WTC11 (cell line): ENCODE measurements at regions not wholly inside any gene's neighbourhood (a gene's known extent, or its start where the extent isn't known, plus 50 kb on each side); places are given as distances from the start of the nearest gene placed in this dataset.
"Not testable (repeated sequence)": the region's sequence is repeated elsewhere in the genome, so short reads cannot be mapped to it uniquely, and the experiment has no call there.

Experiments used
- ATAC-seq: fragments of 200-7000 bp; cut with Tn5 transposase; 2 replicates; pipeline ENCODE4 v1.10.0; 2021; ENCODE audit warnings: mild to moderate bottlenecking, moderate library complexity
- CTCF ChIA-PET: fragments of 300-600 bp; sonication (Branson Sonifier 250); formaldehyde crosslinking; loops from one replicate; lab custom pipeline; 2021; ENCODE audit warnings: antibody characterized with exemption; lab: Charles Lee
- POLR2A ChIA-PET: fragments of 350-600 bp; sonication (Branson Sonifier 250); formaldehyde crosslinking; loops from one replicate; lab custom pipeline; 2021; ENCODE audit warnings: antibody characterized with exemption; lab: Charles Lee
- DNase-seq: peaks from one replicate; pipeline ENCODE4 v3.0.0; 2021; ENCODE audit warnings: low spot score
- H3K27ac Mint-ChIP-seq: 2 replicates; pipeline ENCODE4 v1.8.0; 2021; ENCODE audit warnings: mixed read lengths
- H3K27me3 Mint-ChIP-seq: 2 replicates; pipeline ENCODE4 v1.8.0; 2021; ENCODE audit warnings: low read depth, mild to moderate bottlenecking, moderate library complexity, mixed read lengths
- H3K36me3 Mint-ChIP-seq: 2 replicates; pipeline ENCODE4 v1.8.0; 2021; ENCODE audit warnings: mixed read lengths
- H3K4me1 Mint-ChIP-seq: 2 replicates; pipeline ENCODE4 v1.8.0; 2022; ENCODE audit warnings: mixed read lengths
- H3K4me3 Mint-ChIP-seq: 2 replicates; pipeline ENCODE4 v1.8.0; 2021; ENCODE audit warnings: mild to moderate bottlenecking, moderate library complexity, mixed read lengths
- H3K9me3 Mint-ChIP-seq: 2 replicates; pipeline ENCODE4 v1.8.0; 2021; ENCODE audit warnings: mixed read lengths
- EMX1 ChIP-seq: fragments of 250-450 bp; sonication (Bioruptor Pico); IDR thresholded peaks from 2 replicates; pipeline ENCODE4 v1.8.0; 2021; ENCODE audit warnings: mild to moderate bottlenecking
- NFATC4 ChIP-seq: fragments of 250-450 bp; sonication (Bioruptor Pico); IDR thresholded peaks from 2 replicates; pipeline ENCODE4 v1.9.0; 2021; ENCODE audit warnings: mild to moderate bottlenecking
- PRRX2 ChIP-seq: fragments of 250-450 bp; sonication (Bioruptor Pico); IDR thresholded peaks from 2 replicates; pipeline ENCODE4 v1.8.0; 2021; ENCODE audit warnings: mild to moderate bottlenecking
- ZNF532 ChIP-seq: fragments of 250-450 bp; sonication (Bioruptor Pico); IDR thresholded peaks from 2 replicates; pipeline ENCODE4 v1.9.0; 2021; ENCODE audit warnings: mild to moderate bottlenecking, borderline replicate concordance
- ZNF671 ChIP-seq: fragments of 250-450 bp; sonication (Bioruptor Pico); IDR thresholded peaks from 2 replicates; pipeline ENCODE4 v1.8.0; 2021; ENCODE audit warnings: mild to moderate bottlenecking
- TF ChIP-seq, protein P1 (sequence below): fragments of 250-450 bp; sonication (Bioruptor Pico); IDR thresholded peaks from 2 replicates; pipeline ENCODE4 v1.9.0; 2021; ENCODE audit warnings: mild to moderate bottlenecking

GRCh38 chr1:146438543-146438942, 209.7 kb upstream of the NOTCH2NLA start:
- H3K27me3 Mint-ChIP-seq, H3K36me3 Mint-ChIP-seq, H3K27ac Mint-ChIP-seq, H3K9me3 Mint-ChIP-seq, POLR2A ChIA-PET, DNase-seq, CTCF ChIA-PET, H3K4me1 Mint-ChIP-seq, ATAC-seq, H3K4me3 Mint-ChIP-seq: not testable (repeated sequence)

- DNase-seq, H3K4me1 Mint-ChIP-seq, H3K27ac Mint-ChIP-seq, H3K9me3 Mint-ChIP-seq, POLR2A ChIA-PET, ATAC-seq, H3K36me3 Mint-ChIP-seq, H3K4me3 Mint-ChIP-seq, H3K27me3 Mint-ChIP-seq, CTCF ChIA-PET: not testable (repeated sequence)
Observed at GRCh38 chr1:146416642-146417041, 187.8 kb upstream of the NOTCH2NLA start.

DNA sequence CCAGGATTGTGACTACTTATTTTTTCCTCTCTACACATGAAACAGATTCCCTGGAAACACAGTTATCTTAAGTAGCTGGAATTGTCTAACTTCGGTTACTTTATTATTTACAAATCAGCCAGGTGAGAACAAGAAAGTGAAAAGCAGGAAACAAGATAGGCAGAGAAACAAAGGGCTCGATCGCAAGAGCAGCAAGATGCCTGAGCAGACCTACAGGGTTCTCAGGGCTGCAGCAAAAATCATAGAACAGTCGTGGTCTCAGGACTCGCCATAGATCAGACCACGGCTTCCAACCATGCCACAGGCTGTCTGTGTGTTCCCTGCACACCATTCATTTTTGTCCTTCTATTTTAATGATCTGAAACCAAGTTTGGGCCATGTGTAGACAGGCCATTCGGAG, 186.2 kb upstream of the NOTCH2NLA start:
- H3K36me3 Mint-ChIP-seq, H3K4me1 Mint-ChIP-seq, POLR2A ChIA-PET, CTCF ChIA-PET, H3K27ac Mint-ChIP-seq, DNase-seq, H3K27me3 Mint-ChIP-seq, H3K9me3 Mint-ChIP-seq, ATAC-seq, H3K4me3 Mint-ChIP-seq: not testable (repeated sequence)

GRCh38 chr1:146413911-146414310, 185.1 kb upstream of the NOTCH2NLA start:
- CTCF ChIA-PET, H3K36me3 Mint-ChIP-seq, H3K4me1 Mint-ChIP-seq, H3K27me3 Mint-ChIP-seq, H3K9me3 Mint-ChIP-seq, H3K27ac Mint-ChIP-seq, H3K4me3 Mint-ChIP-seq, ATAC-seq, POLR2A ChIA-PET, DNase-seq: not testable (repeated sequence)

GRCh38 chr1:146411923-146412322, 183.1 kb upstream of the NOTCH2NLA start:
- H3K4me3 Mint-ChIP-seq, POLR2A ChIA-PET, CTCF ChIA-PET, H3K27ac Mint-ChIP-seq, ATAC-seq, H3K36me3 Mint-ChIP-seq, H3K9me3 Mint-ChIP-seq, H3K4me1 Mint-ChIP-seq, DNase-seq, H3K27me3 Mint-ChIP-seq: not testable (repeated sequence)

DNA sequence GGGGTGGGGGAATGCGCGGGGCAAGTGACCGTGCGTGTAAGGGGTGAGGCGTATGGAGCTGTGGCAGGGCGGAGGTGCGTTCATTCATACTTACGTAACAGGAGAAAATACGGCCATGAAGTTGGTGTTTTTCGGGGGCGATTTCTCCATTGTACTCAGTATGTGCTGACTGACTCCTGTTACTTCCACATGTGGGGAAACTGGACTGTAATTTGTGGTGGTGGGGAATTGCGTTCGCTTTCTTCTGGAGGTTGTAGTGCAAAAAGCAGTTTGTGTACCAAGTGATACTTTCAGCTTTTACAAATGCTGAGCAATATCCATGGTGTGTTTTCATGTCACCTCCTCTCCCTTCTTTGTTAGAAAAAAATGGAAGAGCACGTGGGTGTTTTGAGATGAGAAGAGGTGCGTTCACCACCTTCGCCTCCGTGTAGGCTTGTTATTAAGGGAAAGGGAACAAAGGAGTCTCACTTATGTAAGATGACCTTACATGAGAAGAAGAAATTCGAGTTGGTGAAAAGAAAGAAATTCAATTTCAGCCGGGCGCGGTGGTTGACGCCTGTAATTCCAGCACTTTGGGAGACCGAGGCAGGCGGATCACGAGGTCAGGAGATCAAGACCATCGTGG, 181.1 kb upstream of the NOTCH2NLA start:
- peak overlapping the region; percentile 94 for H3K27ac Mint-ChIP-seq
- H3K27me3 Mint-ChIP-seq, H3K9me3 Mint-ChIP-seq: not testable (repeated sequence)
- TF ChIP-seq PRRX2 (CRISPR knock-in tag) (peak; percentile 70; the same call in 1 of the 2 replicates), NFATC4 (CRISPR knock-in tag) (peak; percentile 66; the same call in 1 of the 2 replicates), ZNF532 (CRISPR knock-in tag) (peak; percentile 96), ZNF671 (CRISPR knock-in tag) (peak; percentile 64; the same call in 1 of the 2 replicates), EMX1 (peak; percentile 93)
- TF ChIP-seq, protein P1, sequence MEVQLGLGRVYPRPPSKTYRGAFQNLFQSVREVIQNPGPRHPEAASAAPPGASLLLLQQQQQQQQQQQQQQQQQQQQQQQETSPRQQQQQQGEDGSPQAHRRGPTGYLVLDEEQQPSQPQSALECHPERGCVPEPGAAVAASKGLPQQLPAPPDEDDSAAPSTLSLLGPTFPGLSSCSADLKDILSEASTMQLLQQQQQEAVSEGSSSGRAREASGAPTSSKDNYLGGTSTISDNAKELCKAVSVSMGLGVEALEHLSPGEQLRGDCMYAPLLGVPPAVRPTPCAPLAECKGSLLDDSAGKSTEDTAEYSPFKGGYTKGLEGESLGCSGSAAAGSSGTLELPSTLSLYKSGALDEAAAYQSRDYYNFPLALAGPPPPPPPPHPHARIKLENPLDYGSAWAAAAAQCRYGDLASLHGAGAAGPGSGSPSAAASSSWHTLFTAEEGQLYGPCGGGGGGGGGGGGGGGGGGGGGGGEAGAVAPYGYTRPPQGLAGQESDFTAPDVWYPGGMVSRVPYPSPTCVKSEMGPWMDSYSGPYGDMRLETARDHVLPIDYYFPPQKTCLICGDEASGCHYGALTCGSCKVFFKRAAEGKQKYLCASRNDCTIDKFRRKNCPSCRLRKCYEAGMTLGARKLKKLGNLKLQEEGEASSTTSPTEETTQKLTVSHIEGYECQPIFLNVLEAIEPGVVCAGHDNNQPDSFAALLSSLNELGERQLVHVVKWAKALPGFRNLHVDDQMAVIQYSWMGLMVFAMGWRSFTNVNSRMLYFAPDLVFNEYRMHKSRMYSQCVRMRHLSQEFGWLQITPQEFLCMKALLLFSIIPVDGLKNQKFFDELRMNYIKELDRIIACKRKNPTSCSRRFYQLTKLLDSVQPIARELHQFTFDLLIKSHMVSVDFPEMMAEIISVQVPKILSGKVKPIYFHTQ = peak; percentile 18; the same call in 1 of the 2 replicates
- TF ChIP-seq, all 79 proteins: peak for 6; not testable (repeated sequence) for 73
- POLR2A ChIA-PET, H3K4me1 Mint-ChIP-seq, CTCF ChIA-PET, H3K36me3 Mint-ChIP-seq: not testable (repeated sequence)
- ATAC-seq (peak; percentile 95), DNase-seq (peak; percentile 15)
- peak overlapping the region; percentile 59 for H3K4me3 Mint-ChIP-seq

- peak; percentile 84 for ATAC-seq
- POLR2A ChIA-PET = not testable (repeated sequence)
Observed at GRCh38 chr1:146409116-146409801, 180.4 kb upstream of the NOTCH2NLA start.

DNA sequence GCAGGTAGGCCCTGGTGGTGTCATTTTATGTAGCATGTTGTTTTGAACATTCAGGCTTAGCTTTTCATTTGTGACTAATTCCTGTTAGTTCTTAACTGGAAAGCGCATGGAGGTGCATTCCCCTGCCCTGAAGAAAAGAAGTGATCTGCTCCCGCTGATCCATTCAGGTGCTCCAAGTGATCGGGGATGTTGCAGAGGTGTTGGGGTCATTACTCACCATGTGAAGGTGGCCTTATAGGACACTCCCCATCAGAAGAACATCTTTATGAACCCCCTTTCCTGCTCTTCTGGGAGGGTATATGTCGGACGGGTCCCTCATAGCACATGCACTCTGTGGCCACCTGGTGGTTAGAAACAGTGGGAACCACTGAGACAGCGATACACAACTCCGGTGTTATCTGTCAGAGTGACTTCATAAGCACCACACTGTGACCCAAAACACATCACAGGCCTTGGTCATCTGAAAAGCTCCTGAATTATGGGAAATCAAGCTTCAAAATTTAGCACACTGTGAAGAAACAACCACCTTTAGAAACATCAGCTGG, 172.5 kb upstream of the NOTCH2NLA start:
- H3K27ac Mint-ChIP-seq, H3K27me3 Mint-ChIP-seq, DNase-seq, H3K36me3 Mint-ChIP-seq, H3K4me3 Mint-ChIP-seq, CTCF ChIA-PET, H3K4me1 Mint-ChIP-seq, POLR2A ChIA-PET, H3K9me3 Mint-ChIP-seq: not testable (repeated sequence)
- ATAC-seq = peak; percentile 75

More at GRCh38 chr1:146409116-146409801, 180.4 kb upstream of the NOTCH2NLA start:
- H3K4me1 Mint-ChIP-seq, H3K9me3 Mint-ChIP-seq, DNase-seq, CTCF ChIA-PET, H3K27me3 Mint-ChIP-seq, H3K36me3 Mint-ChIP-seq, H3K27ac Mint-ChIP-seq: not testable (repeated sequence)
- peak overlapping the region; percentile 59; the same call in 1 of the 2 replicates for H3K4me3 Mint-ChIP-seq
